ENCODE measurements at regions not wholly inside any gene's neighbourhood (a gene's known extent, or its start where the extent isn't known, plus 50 kb on each side); places are given as distances from the start of the nearest gene placed in this dataset.

- Histone ChIP-seq H3K27me3 (replicated peaks; ENCODE audit: insufficient read depth, low read length) (no peaks in the 10 kb centered on the region), H3K36me3 (replicated peaks; ENCODE audit: insufficient read depth, low read length) (no peaks in the 10 kb centered on the region), H3K79me2 (ENCODE audit: low read length) (no peaks in the 10 kb centered on the region), H3K4me2 (ENCODE audit: low read depth, low read length) (no peak overlapping the region), H3K4me3 (ENCODE audit: low read length) (no peak overlapping the region), H4K20me1 (ENCODE audit: insufficient read depth, low read length) (no peaks in the 10 kb centered on the region), H3K4me1 (ENCODE audit: low read length) (no peaks in the 10 kb centered on the region), H3K9me3 (replicated peaks; ENCODE audit: insufficient read depth, low read length) (no peaks in the 10 kb centered on the region), H3K9me2 (replicated peaks; ENCODE audit: insufficient read depth, low read length) (no peaks in the 10 kb centered on the region), H3K27ac (ENCODE audit: low read length) (no peak overlapping the region), H3K9ac (ENCODE audit: low read length) (no peak overlapping the region), H3F3A (ENCODE audit: insufficient read depth, low read length) (no peaks in the 10 kb centered on the region), H2AFZ (ENCODE audit: low read length) (no peak overlapping the region)
- TF ChIP-seq EZH2phosphoT487 (IDR thresholded peaks at IDR 0.05; ENCODE audit: low read length): no peak
- no peak for TF ChIP-seq CTCF (IDR thresholded peaks at IDR 0.05; ENCODE audit: low read length)
- TF ChIP-seq EZH2 (optimal IDR thresholded peaks at IDR 0.05; ENCODE audit: low read depth, low read length): no peak
- no peak for DNase-seq
These were observed 97.5 kb downstream of the IRX2 start for GRCh38 chr5:2653991-2654390.

- no peak overlapping the region for H3K9ac ChIP-seq (ENCODE audit: low read length)
- H3F3A ChIP-seq (ENCODE audit: insufficient read depth, low read length): no peaks in the 10 kb centered on the region
- no peaks in the 10 kb centered on the region for H4K20me1 ChIP-seq (ENCODE audit: insufficient read depth, low read length)
- TF ChIP-seq CTCF (IDR thresholded peaks at IDR 0.05; ENCODE audit: low read length): no peak
- no peak for TF ChIP-seq EZH2 (optimal IDR thresholded peaks at IDR 0.05; ENCODE audit: low read depth, low read length)
- TF ChIP-seq EZH2phosphoT487 (IDR thresholded peaks at IDR 0.05; ENCODE audit: low read length): no peak
- H3K27ac ChIP-seq (ENCODE audit: low read length): no peak overlapping the region
- H3K4me2 ChIP-seq (ENCODE audit: low read depth, low read length): peak overlapping the region; percentile 35; the same call in 1 of the 2 replicates
- H3K9me3 ChIP-seq (replicated peaks; ENCODE audit: insufficient read depth, low read length): no peaks in the 10 kb centered on the region
- no peak overlapping the region for H3K4me3 ChIP-seq (ENCODE audit: low read length)
- no peaks in the 10 kb centered on the region for H3K4me1 ChIP-seq (ENCODE audit: low read length)
- no peak for DNase-seq
- no peaks in the 10 kb centered on the region for H3K36me3 ChIP-seq (replicated peaks; ENCODE audit: insufficient read depth, low read length)
- peak overlapping the region; percentile 38; the same call in 1 of the 2 replicates for H2AFZ ChIP-seq (ENCODE audit: low read length)
- no peaks in the 10 kb centered on the region for H3K27me3 ChIP-seq (replicated peaks; ENCODE audit: insufficient read depth, low read length)
- H3K9me2 ChIP-seq (replicated peaks; ENCODE audit: insufficient read depth, low read length): no peaks in the 10 kb centered on the region
- H3K79me2 ChIP-seq (ENCODE audit: low read length): no peaks in the 10 kb centered on the region
These were observed 100.4 kb downstream of the IRX2 start for GRCh38 chr5:2651116-2651515.

DNA sequence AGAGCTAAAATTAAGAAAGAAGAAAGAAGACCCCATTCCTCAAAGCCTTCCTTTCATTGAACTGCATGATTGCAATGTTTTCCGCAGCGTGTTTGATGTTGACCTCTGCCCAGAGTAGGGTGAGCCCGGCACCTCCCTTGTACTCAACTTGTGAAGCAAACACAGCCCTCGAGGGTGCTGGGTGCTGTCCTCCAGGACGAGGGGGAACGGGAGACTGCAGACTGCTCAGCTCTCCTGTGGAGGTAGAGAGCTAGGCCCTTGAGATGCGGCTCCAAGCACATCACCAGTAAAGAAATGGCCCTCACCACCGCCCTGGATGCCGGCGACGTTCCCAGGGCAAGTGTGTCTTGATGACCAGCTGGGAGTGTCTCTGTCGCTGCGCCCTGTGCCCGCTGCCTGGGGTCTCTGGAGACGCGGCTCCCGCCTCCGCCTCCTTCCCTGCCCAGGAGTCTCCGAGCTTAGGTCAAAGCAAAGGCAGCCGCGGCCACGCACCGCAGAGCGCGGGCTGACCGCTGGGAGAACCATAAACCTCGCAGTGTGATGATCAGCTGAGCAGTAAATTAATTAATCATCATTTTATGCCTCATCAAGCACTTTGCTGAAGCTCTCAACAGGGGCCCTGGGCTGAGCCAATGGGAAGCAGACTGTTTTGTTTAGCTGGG is 108.7 kb downstream of the IRX2 start:
- H4K20me1 ChIP-seq (ENCODE audit: insufficient read depth, low read length): no peaks in the 10 kb centered on the region
- TF ChIP-seq CTCF (IDR thresholded peaks at IDR 0.05; ENCODE audit: low read length) (no peak), EZH2 (optimal IDR thresholded peaks at IDR 0.05; ENCODE audit: low read depth, low read length) (no peak), EZH2phosphoT487 (IDR thresholded peaks at IDR 0.05; ENCODE audit: low read length) (no peak)
- no peak overlapping the region for H2AFZ ChIP-seq (ENCODE audit: low read length)
- H3K4me3 ChIP-seq (ENCODE audit: low read length): no peak overlapping the region
- H3F3A ChIP-seq (ENCODE audit: insufficient read depth, low read length): no peaks in the 10 kb centered on the region
- H3K36me3 ChIP-seq (replicated peaks; ENCODE audit: insufficient read depth, low read length): no peaks in the 10 kb centered on the region
- H3K9me3 ChIP-seq (replicated peaks; ENCODE audit: insufficient read depth, low read length): no peaks in the 10 kb centered on the region
- H3K4me1 ChIP-seq (ENCODE audit: low read length): no peaks in the 10 kb centered on the region
- no peaks in the 10 kb centered on the region for H3K9me2 ChIP-seq (replicated peaks; ENCODE audit: insufficient read depth, low read length)
- H3K79me2 ChIP-seq (ENCODE audit: low read length): no peaks in the 10 kb centered on the region
- H3K4me2 ChIP-seq (ENCODE audit: low read depth, low read length): no peak overlapping the region
- no peak for DNase-seq
- H3K27me3 ChIP-seq (replicated peaks; ENCODE audit: insufficient read depth, low read length): no peaks in the 10 kb centered on the region
- H3K9ac ChIP-seq (ENCODE audit: low read length): no peak overlapping the region
- H3K27ac ChIP-seq (ENCODE audit: low read length): no peak overlapping the region
